ENCODE measurements at regions not wholly inside any gene's neighbourhood (a gene's known extent, or its start where the extent isn't known, plus 50 kb on each side); places are given as distances from the start of the nearest gene placed in this dataset.

GRCh38 chr2:195009202-195009601 lies 647.8 kb upstream of the SLC39A10 start:
- TF ChIP-seq CTCF (IDR thresholded peaks at IDR 0.05) (no peak), EP300 (IDR thresholded peaks at IDR 0.05) (no peak)

Measured in stomach (tissue), 4 donors.